Calu3 (cell line): ENCODE measurements at regions not wholly inside any gene's neighbourhood (a gene's known extent, or its start where the extent isn't known, plus 50 kb on each side); places are given as distances from the start of the nearest gene placed in this dataset.

ENCODE experiments used
- BruUV-seq: library from RNA; stranded (reverse); fragments of 400-500 nt; replicated peaks from 2 replicates; lab custom pipeline; 2021; lab: Mats Ljungman, UMichigan
- CTCF ChIA-PET: fragments of 300-600 bp; sonication (Branson Sonifier 250); formaldehyde crosslinking; loops from one replicate; lab custom pipeline; 2022; ENCODE audit warnings: antibody characterized with exemption; lab: Charles Lee
- DNase-seq: peaks from one replicate; pipeline ENCODE4 v3.0.0; 2022
- H3K27ac Mint-ChIP-seq: one replicate; pipeline ENCODE4 v1.8.0; 2022; ENCODE audit warnings: mixed read lengths; ENCODE audit not compliant: unreplicated experiment
- H3K27me3 Mint-ChIP-seq: one replicate; pipeline ENCODE4 v1.8.0; 2022; ENCODE audit warnings: mixed read lengths; ENCODE audit not compliant: unreplicated experiment
- H3K36me3 Mint-ChIP-seq: one replicate; pipeline ENCODE4 v1.8.0; 2022; ENCODE audit warnings: mild to moderate bottlenecking, moderate library complexity, mixed read lengths; ENCODE audit not compliant: insufficient read depth, unreplicated experiment
- H3K4me1 Mint-ChIP-seq: one replicate; pipeline ENCODE4 v1.8.0; 2022; ENCODE audit warnings: mild to moderate bottlenecking, low read depth, mixed read lengths; ENCODE audit not compliant: unreplicated experiment
- H3K4me3 Mint-ChIP-seq: one replicate; pipeline ENCODE4 v1.8.0; 2022; ENCODE audit warnings: mild to moderate bottlenecking, low read depth, moderate library complexity, mixed read lengths; ENCODE audit not compliant: unreplicated experiment
- H3K9me3 Mint-ChIP-seq: one replicate; pipeline ENCODE4 v1.8.0; 2022; ENCODE audit warnings: low read depth, mixed read lengths; ENCODE audit not compliant: unreplicated experiment
- CTCF ChIP-seq: fragments of 200-600 bp; IDR thresholded peaks from one replicate; pipeline ENCODE4 v1.8.0; 2022; ENCODE audit warnings: antibody characterized with exemption; ENCODE audit not compliant: unreplicated experiment
- intact Hi-C: fragments of 100-400 bp; cut with micrococcal nuclease; formaldehyde crosslinking; loops from one replicate; pipeline ENCODE4 v1.10.0; 2022; ENCODE audit not compliant: unreplicated experiment

- Mint-ChIP-seq H3K36me3 (no peaks in the 10 kb centered on the region), H3K9me3 (no peaks in the 10 kb centered on the region), H3K4me1 (no peaks in the 10 kb centered on the region), H3K27ac (no peak overlapping the region), H3K4me3 (no peak overlapping the region), H3K27me3 (no peaks in the 10 kb centered on the region)
- no peak for DNase-seq
- no peak for TF ChIP-seq CTCF
- CTCF ChIA-PET = no interaction called here
- intact Hi-C loops = no loop called here
- BruUV-seq = no TSS peak
Measured at GRCh38 chr13:82803341-82803740, 1078.9 kb downstream of the SLITRK1 start.

- Mint-ChIP-seq H3K4me1 (no peaks in the 10 kb centered on the region), H3K4me3 (no peak overlapping the region), H3K9me3 (no peaks in the 10 kb centered on the region), H3K36me3 (no peaks in the 10 kb centered on the region), H3K27ac (no peak overlapping the region), H3K27me3 (no peaks in the 10 kb centered on the region)
- no peak for DNase-seq
- no TSS peak for BruUV-seq
- CTCF ChIA-PET = no interaction called here
- no peak for TF ChIP-seq CTCF
- intact Hi-C loops = no loop called here
Measured at GRCh38 chr13:82802528-82802927, 1079.7 kb downstream of the SLITRK1 start.

GRCh38 chr13:82800391-82800790 lies 1081.9 kb downstream of the SLITRK1 start:
- TF ChIP-seq CTCF = no peak
- DNase-seq = no peak
- intact Hi-C loops = no loop called here
- H3K27me3 Mint-ChIP-seq = no peaks in the 10 kb centered on the region
- no peak overlapping the region for H3K27ac Mint-ChIP-seq
- no TSS peak for BruUV-seq
- no peaks in the 10 kb centered on the region for H3K9me3 Mint-ChIP-seq
- H3K36me3 Mint-ChIP-seq = no peaks in the 10 kb centered on the region
- H3K4me3 Mint-ChIP-seq = no peak overlapping the region
- H3K4me1 Mint-ChIP-seq = no peaks in the 10 kb centered on the region
- CTCF ChIA-PET = no interaction called here

- Mint-ChIP-seq H3K4me1 (no peaks in the 10 kb centered on the region), H3K27ac (no peak overlapping the region), H3K4me3 (no peak overlapping the region), H3K27me3 (no peaks in the 10 kb centered on the region), H3K36me3 (no peaks in the 10 kb centered on the region), H3K9me3 (no peaks in the 10 kb centered on the region)
- DNase-seq = no peak
- intact Hi-C loops = no loop called here
- CTCF ChIA-PET = no interaction called here
- no TSS peak for BruUV-seq
- TF ChIP-seq CTCF = no peak
Measured at GRCh38 chr13:82797876-82798275, 1084.4 kb downstream of the SLITRK1 start.
